ENCODE measurements at regions not wholly inside any gene's neighbourhood (a gene's known extent, or its start where the extent isn't known, plus 50 kb on each side); places are given as distances from the start of the nearest gene placed in this dataset.

- no peaks in the 10 kb centered on the region for H3K27me3 ChIP-seq
- no peak overlapping the region for H3K4me3 ChIP-seq (ENCODE audit: low read depth, low read length)
- no peak for TF ChIP-seq CTCF (IDR thresholded peaks at IDR 0.05; ENCODE audit: low read depth, low read length)
- DNase-seq, result no peak
- H3K4me1 ChIP-seq, result no peaks in the 10 kb centered on the region
- H3K9me3 ChIP-seq, result no peaks in the 10 kb centered on the region
- H3K36me3 ChIP-seq, result no peaks in the 10 kb centered on the region
Measured at GRCh38 chr7:15752377-15752776, 65.9 kb upstream of the MEOX2 start.

- TF ChIP-seq CTCF (IDR thresholded peaks at IDR 0.05; ENCODE audit: low read depth, low read length), result no peak
- Histone ChIP-seq H3K4me1 (no peaks in the 10 kb centered on the region), H3K36me3 (no peaks in the 10 kb centered on the region), H3K4me3 (ENCODE audit: low read depth, low read length) (no peak overlapping the region), H3K9me3 (no peaks in the 10 kb centered on the region), H3K27me3 (no peaks in the 10 kb centered on the region)
- no peak for DNase-seq
Measured at GRCh38 chr7:15751191-15751701, 64.8 kb upstream of the MEOX2 start.

GRCh38 chr7:15750727-15751126, 64.2 kb upstream of the MEOX2 start:
- no peaks in the 10 kb centered on the region for H3K4me1 ChIP-seq
- no peaks in the 10 kb centered on the region for H3K9me3 ChIP-seq
- H3K27me3 ChIP-seq, result no peaks in the 10 kb centered on the region

GRCh38 chr7:15749631-15750030, 63.1 kb upstream of the MEOX2 start:
- DNase-seq, result no peak
- H3K36me3 ChIP-seq, result no peaks in the 10 kb centered on the region
- no peaks in the 10 kb centered on the region for H3K4me1 ChIP-seq
- H3K27me3 ChIP-seq, result no peaks in the 10 kb centered on the region
- H3K9me3 ChIP-seq, result no peaks in the 10 kb centered on the region
- H3K4me3 ChIP-seq (ENCODE audit: low read depth, low read length), result no peak overlapping the region
- TF ChIP-seq CTCF (IDR thresholded peaks at IDR 0.05; ENCODE audit: low read depth, low read length), result no peak

More at GRCh38 chr7:15750727-15751126, 64.2 kb upstream of the MEOX2 start:
- DNase-seq, result no peak
- TF ChIP-seq CTCF (IDR thresholded peaks at IDR 0.05; ENCODE audit: low read depth, low read length), result no peak
- Histone ChIP-seq H3K36me3 (no peaks in the 10 kb centered on the region), H3K4me3 (ENCODE audit: low read depth, low read length) (no peak overlapping the region)

DNA sequence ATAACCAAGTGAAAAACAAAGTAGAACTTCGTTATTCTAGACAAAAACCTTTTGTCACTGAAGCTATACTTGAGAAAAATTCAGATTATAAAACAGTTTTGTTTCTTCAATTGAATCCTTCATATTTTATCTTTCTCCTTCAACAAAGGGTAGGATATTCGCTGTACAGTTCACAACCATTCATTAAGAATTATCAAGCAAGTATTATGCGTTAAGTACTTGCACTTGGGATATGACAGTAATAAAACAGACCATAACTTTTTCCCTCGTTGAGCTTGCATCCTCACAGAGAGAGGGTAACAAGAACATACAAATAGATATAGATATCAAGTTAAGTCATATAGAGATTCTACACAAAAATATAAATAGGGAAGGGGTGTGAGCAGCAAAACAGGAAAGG, 61.2 kb upstream of the MEOX2 start:
- no peaks in the 10 kb centered on the region for H3K9me3 ChIP-seq
- H3K36me3 ChIP-seq, result no peaks in the 10 kb centered on the region
- TF ChIP-seq CTCF (IDR thresholded peaks at IDR 0.05; ENCODE audit: low read depth, low read length), result no peak
- no peak for DNase-seq
- H3K4me1 ChIP-seq, result no peaks in the 10 kb centered on the region
- H3K4me3 ChIP-seq (ENCODE audit: low read depth, low read length), result no peak overlapping the region
- H3K27me3 ChIP-seq, result no peaks in the 10 kb centered on the region

DNA sequence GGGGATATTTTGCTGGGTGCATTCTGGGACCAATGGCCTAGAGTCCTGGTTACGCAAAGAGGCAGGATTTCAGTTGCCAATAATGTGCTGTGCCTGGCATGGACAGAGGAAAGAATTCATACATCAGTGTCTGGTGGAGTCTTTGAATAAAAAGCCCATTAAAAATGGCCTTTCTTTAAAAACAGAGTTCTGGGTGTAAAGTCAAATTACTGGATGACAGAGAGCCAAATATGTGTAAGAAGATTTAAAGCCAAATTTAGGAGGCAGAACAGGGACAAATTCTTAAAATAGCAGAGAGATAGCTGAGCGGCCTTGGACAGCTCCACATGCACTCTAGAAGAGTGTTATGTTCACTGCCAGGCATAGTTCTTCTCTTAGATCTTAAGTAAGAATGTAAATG, 60.8 kb upstream of the MEOX2 start:
- no peak for DNase-seq
- no peak for TF ChIP-seq CTCF (IDR thresholded peaks at IDR 0.05; ENCODE audit: low read depth, low read length)

More for the DNA sequence above, 60.8 kb upstream of the MEOX2 start:
- Histone ChIP-seq H3K4me3 (ENCODE audit: low read depth, low read length) (no peak overlapping the region), H3K36me3 (no peaks in the 10 kb centered on the region), H3K9me3 (no peaks in the 10 kb centered on the region), H3K27me3 (no peaks in the 10 kb centered on the region), H3K4me1 (no peaks in the 10 kb centered on the region)

Data from BE2C (cell line).